HEK293T (cell line): ENCODE measurements at regions not wholly inside any gene's neighbourhood (a gene's known extent, or its start where the extent isn't known, plus 50 kb on each side); places are given as distances from the start of the nearest gene placed in this dataset.

Experiments
- CTBP1 ChIP-seq: fragments of 450-650 bp; IDR thresholded peaks from 2 replicates; pipeline ENCODE4 v1.6.1; 2016; ENCODE audit warnings: borderline replicate concordance
- FOXM1 ChIP-seq: fragments of 450-650 bp; IDR thresholded peaks from 2 replicates; pipeline ENCODE4 v1.6.1; 2017; ENCODE audit warnings: mild to moderate bottlenecking, borderline replicate concordance
- SUZ12 ChIP-seq: fragments of 450-650 bp; IDR thresholded peaks from 2 replicates; pipeline ENCODE4 v1.6.1; 2016; ENCODE audit warnings: mild to moderate bottlenecking

GRCh38 chr22:48837341-48837935 is 990.2 kb downstream of the BRD1 start:
- no peak for TF ChIP-seq SUZ12
- TF ChIP-seq CTBP1 = no peak
- no peak for TF ChIP-seq FOXM1
